KMS-11 (cell line): ENCODE measurements at regions not wholly inside any gene's neighbourhood (a gene's known extent, or its start where the extent isn't known, plus 50 kb on each side); places are given as distances from the start of the nearest gene placed in this dataset.

ENCODE experiments used
- H2AFZ ChIP-seq: fragments of 200-600 bp; sonication (generic); 2 replicates; pipeline ENCODE4 v1.6.1; 2016; ENCODE audit warnings: antibody characterized with exemption, mixed run types, low read depth
- H3K27ac ChIP-seq: fragments of 200-600 bp; sonication (generic); 2 replicates; pipeline ENCODE4 v1.6.1; 2016; ENCODE audit warnings: mild to moderate bottlenecking, mixed run types
- H3K27me3 ChIP-seq: fragments of 200-600 bp; sonication (generic); 2 replicates; pipeline ENCODE4 v1.6.1; 2017; ENCODE audit warnings: mild to moderate bottlenecking, low read depth, mixed run types, moderate library complexity; ENCODE audit not compliant: insufficient read depth
- H3K36me3 ChIP-seq: fragments of 200-600 bp; sonication (generic); 2 replicates; pipeline ENCODE4 v1.6.1; 2017; ENCODE audit warnings: mild to moderate bottlenecking, mixed run types; ENCODE audit not compliant: insufficient read depth
- H3K4me1 ChIP-seq: fragments of 200-600 bp; sonication (generic); 2 replicates; pipeline ENCODE4 v1.6.1; 2016; ENCODE audit warnings: mild to moderate bottlenecking, low read depth, mixed run types; ENCODE audit not compliant: poor library complexity, severe bottlenecking
- H3K4me2 ChIP-seq: fragments of 200-600 bp; sonication (generic); 2 replicates; pipeline ENCODE4 v1.7.0; 2016; ENCODE audit warnings: mild to moderate bottlenecking, mixed run types
- H3K4me3 ChIP-seq: fragments of 200-600 bp; sonication (generic); IDR thresholded peaks from 2 replicates; pipeline ENCODE4 v1.6.1; 2017; ENCODE audit warnings: low read depth, low read length, mixed read lengths; ENCODE audit not compliant: insufficient read depth
- H3K79me2 ChIP-seq: fragments of 200-600 bp; sonication (generic); 2 replicates; pipeline ENCODE4 v1.6.1; 2016; ENCODE audit warnings: low read depth, mixed run types; ENCODE audit not compliant: insufficient read depth
- H3K9ac ChIP-seq: fragments of 200-600 bp; sonication (generic); 2 replicates; pipeline ENCODE4 v1.6.1; 2016; ENCODE audit warnings: mild to moderate bottlenecking, mixed run types
- H4K20me1 ChIP-seq: fragments of 200-600 bp; sonication (generic); 2 replicates; pipeline ENCODE4 v1.6.1; 2016; ENCODE audit warnings: mild to moderate bottlenecking, mixed run types; ENCODE audit not compliant: insufficient read depth
- TF ChIP-seq, protein P1 (sequence below): fragments of 200-600 bp; sonication (generic); conservative IDR thresholded peaks from 2 replicates; pipeline ENCODE4 v1.6.1; 2017; ENCODE audit warnings: low read depth, mild to moderate bottlenecking, antibody characterized with exemption, low read length, moderate library complexity, mixed read lengths

- H3K27ac ChIP-seq: no peak overlapping the region
- no peak overlapping the region for H2AFZ ChIP-seq
- H3K4me2 ChIP-seq: no peak overlapping the region
These were observed 354.1 kb upstream of the SGO1 start for GRCh38 chr3:20540066-20540465.

GRCh38 chr3:20539666-20540065 is 353.7 kb upstream of the SGO1 start:
- Histone ChIP-seq H3K27me3 (no peaks in the 10 kb centered on the region), H3K79me2 (no peaks in the 10 kb centered on the region), H3K27ac (no peak overlapping the region), H3K4me1 (no peaks in the 10 kb centered on the region), H3K4me2 (no peak overlapping the region), H4K20me1 (no peaks in the 10 kb centered on the region), H3K9ac (no peak overlapping the region), H3K4me3 (no peak overlapping the region), H3K36me3 (no peaks in the 10 kb centered on the region), H2AFZ (no peak overlapping the region)
- TF ChIP-seq, protein P1, sequence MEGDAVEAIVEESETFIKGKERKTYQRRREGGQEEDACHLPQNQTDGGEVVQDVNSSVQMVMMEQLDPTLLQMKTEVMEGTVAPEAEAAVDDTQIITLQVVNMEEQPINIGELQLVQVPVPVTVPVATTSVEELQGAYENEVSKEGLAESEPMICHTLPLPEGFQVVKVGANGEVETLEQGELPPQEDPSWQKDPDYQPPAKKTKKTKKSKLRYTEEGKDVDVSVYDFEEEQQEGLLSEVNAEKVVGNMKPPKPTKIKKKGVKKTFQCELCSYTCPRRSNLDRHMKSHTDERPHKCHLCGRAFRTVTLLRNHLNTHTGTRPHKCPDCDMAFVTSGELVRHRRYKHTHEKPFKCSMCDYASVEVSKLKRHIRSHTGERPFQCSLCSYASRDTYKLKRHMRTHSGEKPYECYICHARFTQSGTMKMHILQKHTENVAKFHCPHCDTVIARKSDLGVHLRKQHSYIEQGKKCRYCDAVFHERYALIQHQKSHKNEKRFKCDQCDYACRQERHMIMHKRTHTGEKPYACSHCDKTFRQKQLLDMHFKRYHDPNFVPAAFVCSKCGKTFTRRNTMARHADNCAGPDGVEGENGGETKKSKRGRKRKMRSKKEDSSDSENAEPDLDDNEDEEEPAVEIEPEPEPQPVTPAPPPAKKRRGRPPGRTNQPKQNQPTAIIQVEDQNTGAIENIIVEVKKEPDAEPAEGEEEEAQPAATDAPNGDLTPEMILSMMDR: no peak

More at GRCh38 chr3:20540066-20540465, 354.1 kb upstream of the SGO1 start:
- H3K4me3 ChIP-seq: no peak overlapping the region
- H4K20me1 ChIP-seq: no peaks in the 10 kb centered on the region
- no peaks in the 10 kb centered on the region for H3K79me2 ChIP-seq
- no peak overlapping the region for H3K9ac ChIP-seq
- H3K4me1 ChIP-seq: no peaks in the 10 kb centered on the region
- no peaks in the 10 kb centered on the region for H3K36me3 ChIP-seq
- no peaks in the 10 kb centered on the region for H3K27me3 ChIP-seq
- TF ChIP-seq, protein P1: no peak

- H3K79me2 ChIP-seq: no peaks in the 10 kb centered on the region
- no peak overlapping the region for H3K27ac ChIP-seq
- no peak overlapping the region for H3K4me2 ChIP-seq
- H4K20me1 ChIP-seq: no peaks in the 10 kb centered on the region
- TF ChIP-seq, protein P1: no peak
- no peak overlapping the region for H3K4me3 ChIP-seq
- no peak overlapping the region for H3K9ac ChIP-seq
- no peaks in the 10 kb centered on the region for H3K4me1 ChIP-seq
- no peak overlapping the region for H2AFZ ChIP-seq
- no peaks in the 10 kb centered on the region for H3K27me3 ChIP-seq
- H3K36me3 ChIP-seq: no peaks in the 10 kb centered on the region
These were observed 351.2 kb upstream of the SGO1 start for GRCh38 chr3:20537234-20537633.

- Histone ChIP-seq H3K27me3 (no peaks in the 10 kb centered on the region), H3K4me3 (no peak overlapping the region), H3K79me2 (no peaks in the 10 kb centered on the region), H3K4me2 (no peak overlapping the region), H2AFZ (no peak overlapping the region), H3K9ac (no peak overlapping the region), H4K20me1 (no peaks in the 10 kb centered on the region), H3K36me3 (no peaks in the 10 kb centered on the region), H3K4me1 (no peaks in the 10 kb centered on the region), H3K27ac (no peak overlapping the region)
- TF ChIP-seq, protein P1: no peak
These were observed 343.9 kb upstream of the SGO1 start for GRCh38 chr3:20529911-20530310.
